ENCODE measurements at regions not wholly inside any gene's neighbourhood (a gene's known extent, or its start where the extent isn't known, plus 50 kb on each side); places are given as distances from the start of the nearest gene placed in this dataset.

DNA sequence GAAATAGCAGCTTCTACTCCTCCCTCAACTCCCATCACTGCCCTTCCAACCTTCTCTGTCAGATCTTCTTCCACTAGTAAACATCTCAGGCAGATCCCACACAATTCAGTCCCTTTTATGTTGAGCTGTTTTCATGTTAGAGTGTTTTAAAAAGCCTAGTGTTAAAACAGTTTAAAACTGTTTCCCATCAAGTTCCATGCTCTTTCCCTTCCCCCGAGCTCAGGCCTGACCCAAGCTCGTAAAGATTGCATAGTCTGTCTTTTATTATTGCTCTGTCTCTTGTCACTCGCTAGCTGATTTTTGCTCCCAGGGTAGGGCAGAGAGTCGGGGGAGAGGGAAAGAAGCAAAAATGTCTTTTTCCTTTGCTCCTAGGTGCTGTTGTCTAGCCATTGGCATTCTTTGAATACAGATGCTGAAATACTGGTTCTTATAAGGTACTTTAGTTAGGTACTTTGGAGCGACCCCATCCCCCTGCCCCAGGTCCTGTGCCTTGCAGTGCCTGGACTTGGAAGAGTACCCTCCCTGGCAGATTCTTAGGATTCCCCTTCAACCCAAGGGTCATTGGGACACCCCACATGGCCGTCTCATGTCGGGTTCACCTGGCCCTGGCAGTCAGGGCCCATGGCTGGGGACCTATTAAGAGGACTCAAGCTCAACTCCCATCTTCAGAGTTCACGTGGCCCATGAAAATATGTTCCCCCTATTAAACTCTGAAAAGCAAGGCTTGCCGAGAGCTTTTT is 101.2 kb upstream of the ARMC2 start:
- TF ChIP-seq, protein P1, sequence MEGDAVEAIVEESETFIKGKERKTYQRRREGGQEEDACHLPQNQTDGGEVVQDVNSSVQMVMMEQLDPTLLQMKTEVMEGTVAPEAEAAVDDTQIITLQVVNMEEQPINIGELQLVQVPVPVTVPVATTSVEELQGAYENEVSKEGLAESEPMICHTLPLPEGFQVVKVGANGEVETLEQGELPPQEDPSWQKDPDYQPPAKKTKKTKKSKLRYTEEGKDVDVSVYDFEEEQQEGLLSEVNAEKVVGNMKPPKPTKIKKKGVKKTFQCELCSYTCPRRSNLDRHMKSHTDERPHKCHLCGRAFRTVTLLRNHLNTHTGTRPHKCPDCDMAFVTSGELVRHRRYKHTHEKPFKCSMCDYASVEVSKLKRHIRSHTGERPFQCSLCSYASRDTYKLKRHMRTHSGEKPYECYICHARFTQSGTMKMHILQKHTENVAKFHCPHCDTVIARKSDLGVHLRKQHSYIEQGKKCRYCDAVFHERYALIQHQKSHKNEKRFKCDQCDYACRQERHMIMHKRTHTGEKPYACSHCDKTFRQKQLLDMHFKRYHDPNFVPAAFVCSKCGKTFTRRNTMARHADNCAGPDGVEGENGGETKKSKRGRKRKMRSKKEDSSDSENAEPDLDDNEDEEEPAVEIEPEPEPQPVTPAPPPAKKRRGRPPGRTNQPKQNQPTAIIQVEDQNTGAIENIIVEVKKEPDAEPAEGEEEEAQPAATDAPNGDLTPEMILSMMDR (IDR thresholded peaks at IDR 0.05): no peak

DNA sequence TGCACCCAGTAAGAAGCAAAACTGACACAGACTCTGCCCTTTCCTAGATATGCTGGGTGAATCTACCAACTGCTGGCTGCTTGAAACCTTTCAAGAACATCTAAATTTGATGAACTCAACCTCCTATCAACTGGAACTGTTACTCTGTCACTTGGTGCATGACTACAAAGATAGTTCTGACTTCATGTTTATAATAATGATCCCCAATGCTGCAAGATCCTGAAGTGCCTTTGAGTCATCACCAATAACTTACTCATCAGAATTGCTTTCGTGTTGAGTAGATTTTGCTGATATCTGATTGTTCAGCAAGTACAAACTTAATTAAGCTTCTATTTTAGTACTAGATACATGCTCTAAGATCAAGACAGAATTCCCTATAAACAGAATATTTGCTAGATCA is 100.2 kb upstream of the ARMC2 start:
- TF ChIP-seq, protein P1 (IDR thresholded peaks at IDR 0.05): no peak

DNA sequence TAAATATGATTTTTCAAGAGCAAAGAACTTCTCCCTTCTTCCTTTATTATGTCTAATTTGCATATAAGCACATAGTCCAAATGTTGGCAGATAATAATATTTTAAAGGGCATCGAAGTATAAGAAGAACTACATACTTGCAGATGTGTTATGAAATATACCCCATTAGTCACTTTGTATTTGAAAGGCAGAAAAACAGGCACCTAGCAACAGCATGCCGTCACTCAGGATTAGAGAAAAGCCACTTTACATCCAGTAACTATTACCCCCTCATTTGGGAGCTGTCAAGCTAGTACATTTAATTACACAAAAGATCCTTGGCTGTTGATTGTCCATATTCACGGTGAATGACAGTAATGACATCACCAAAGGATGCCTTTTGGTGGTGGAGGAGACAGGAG is 99.3 kb upstream of the ARMC2 start:
- TF ChIP-seq, protein P1 (IDR thresholded peaks at IDR 0.05): no peak

DNA sequence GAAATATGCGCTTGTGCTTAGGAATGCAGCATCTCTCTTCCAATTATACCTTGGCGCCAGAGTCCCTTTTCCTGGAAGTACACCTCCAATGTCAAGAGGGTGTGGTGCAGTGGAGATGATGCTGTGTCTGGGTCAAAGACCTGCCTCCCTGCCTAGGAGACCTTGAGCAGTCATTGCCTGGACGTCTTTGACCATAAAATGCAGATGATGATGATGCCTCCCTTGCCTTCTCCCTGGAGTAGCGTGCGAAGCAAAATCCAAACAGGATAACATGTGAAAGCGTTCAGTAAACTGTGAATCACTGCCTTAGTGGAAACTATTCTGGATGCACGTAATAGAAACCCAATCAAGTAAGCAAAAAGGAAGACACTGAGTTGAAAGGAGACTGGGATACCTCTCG is 97.4 kb upstream of the ARMC2 start:
- TF ChIP-seq, protein P1 (IDR thresholded peaks at IDR 0.05): no peak

DNA sequence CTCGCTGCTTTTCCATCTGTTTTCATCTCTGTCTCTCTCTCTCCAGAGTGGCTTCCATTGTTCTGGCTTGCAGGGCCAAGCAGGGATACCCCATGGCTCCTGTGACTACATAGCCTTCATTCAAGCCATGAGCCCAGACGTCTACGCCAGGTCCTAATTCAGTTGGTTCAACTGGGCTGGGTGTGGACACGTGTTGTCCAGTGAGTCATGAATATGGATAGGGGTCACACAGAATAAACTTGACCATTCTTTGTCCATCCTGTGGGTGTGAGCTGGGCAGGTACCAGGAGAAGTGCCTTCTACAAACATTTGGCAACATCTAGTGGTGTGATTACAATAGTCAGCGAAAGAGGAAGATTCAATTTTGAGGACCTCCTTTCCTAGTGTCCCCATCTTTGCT is 96.9 kb upstream of the ARMC2 start:
- TF ChIP-seq, protein P1 (IDR thresholded peaks at IDR 0.05): no peak

DNA sequence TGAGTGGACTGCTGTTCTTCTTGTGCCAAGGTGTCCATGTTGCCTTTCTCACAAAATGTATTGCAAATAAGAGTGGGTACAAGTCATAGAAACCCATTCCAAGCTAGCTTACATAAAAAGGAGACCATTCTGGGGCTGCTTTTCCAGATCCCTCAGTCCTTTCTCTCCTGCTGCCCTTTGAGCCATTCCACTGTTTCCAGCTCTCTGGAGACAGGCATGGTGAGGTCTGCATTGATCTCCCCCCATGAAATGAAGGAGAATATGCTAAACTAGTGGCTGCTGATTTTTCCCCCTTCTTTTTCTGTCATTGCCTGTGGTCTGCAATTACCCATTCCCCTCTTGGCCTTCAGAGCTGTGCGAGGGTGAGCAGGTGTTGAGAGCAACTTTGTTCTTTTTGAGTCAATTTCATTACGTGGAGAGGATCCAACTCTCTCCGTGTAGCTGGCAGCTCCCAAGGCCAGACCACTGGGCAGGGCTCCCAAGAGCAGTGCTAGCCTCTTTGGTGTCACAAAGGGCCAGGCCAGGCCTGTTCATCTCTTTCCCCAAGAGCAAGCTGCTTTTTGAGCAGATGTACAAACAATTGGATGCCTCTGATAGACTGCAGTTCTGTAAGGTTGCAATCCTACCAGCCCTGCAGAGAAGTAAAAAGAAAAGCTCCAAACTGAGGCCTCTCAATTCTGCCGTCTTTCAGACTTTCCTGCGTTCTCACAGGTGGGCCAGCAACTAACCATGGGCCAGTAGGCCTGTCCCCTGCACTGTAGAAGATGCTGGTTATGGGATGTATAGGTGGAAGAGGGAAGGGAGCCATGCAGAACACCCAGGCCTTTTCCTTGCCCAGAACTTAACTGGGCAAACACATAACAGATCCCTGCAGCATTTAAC is 96.1 kb upstream of the ARMC2 start:
- TF ChIP-seq, protein P1 (IDR thresholded peaks at IDR 0.05): no peak

DNA sequence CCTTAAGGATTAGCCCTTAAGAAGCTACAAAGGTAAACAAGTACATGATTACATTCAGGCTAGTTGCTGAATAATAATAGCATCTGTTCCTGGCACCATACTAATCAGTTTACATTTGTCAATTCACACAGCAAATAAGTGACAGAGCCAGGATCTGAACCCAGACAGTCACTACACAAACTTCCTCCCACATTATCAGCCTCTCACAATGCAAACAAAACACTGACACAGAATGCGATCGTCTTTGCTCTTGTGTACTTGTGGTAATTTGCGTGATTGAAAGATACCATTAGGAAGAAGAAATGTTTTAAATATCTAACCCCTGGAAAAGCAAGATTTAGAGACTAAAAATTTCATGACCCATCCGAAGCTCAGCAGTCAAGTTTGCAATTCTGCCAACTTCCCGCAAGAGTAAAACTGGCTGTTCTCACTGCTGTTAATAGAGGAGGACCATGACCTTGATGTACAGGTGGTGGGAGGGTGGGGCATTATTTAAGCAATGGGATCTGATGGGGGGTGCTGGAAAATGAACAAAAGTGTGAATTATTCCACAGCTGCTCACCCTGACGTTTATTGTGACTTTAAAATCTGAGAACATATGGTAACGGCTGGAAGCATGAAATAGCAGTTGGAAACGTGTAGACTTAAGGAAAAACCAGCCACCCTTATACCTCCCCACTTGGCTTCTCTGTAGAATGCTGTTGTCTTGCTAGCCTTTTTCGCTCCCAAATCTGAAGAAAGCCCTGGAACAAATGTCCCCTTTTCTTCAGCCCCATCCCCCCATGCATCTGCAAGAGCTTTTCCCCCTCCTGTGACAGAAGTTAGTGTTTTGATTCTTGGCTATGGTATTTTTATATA is 95.3 kb upstream of the ARMC2 start:
- TF ChIP-seq, protein P1 (IDR thresholded peaks at IDR 0.05): no peak
